ENCODE measurements at regions not wholly inside any gene's neighbourhood (a gene's known extent, or its start where the extent isn't known, plus 50 kb on each side); places are given as distances from the start of the nearest gene placed in this dataset.

- no peak for DNase-seq (ENCODE audit: low read depth)
Observed at GRCh38 chr14:71709987-71710386, 222.2 kb upstream of the RGS6 start.

GRCh38 chr14:71711125-71711524 is 221.1 kb upstream of the RGS6 start:
- DNase-seq (ENCODE audit: low read depth) = no peak

- peak; percentile 91 for DNase-seq (ENCODE audit: low read depth)
Observed at GRCh38 chr14:71711619-71712018, 220.6 kb upstream of the RGS6 start.

GRCh38 chr14:71712478-71712877 is 219.8 kb upstream of the RGS6 start:
- no peak for DNase-seq (ENCODE audit: low read depth)

GRCh38 chr14:71713016-71713415 is 219.2 kb upstream of the RGS6 start:
- DNase-seq (ENCODE audit: low read depth) = no peak

DNA sequence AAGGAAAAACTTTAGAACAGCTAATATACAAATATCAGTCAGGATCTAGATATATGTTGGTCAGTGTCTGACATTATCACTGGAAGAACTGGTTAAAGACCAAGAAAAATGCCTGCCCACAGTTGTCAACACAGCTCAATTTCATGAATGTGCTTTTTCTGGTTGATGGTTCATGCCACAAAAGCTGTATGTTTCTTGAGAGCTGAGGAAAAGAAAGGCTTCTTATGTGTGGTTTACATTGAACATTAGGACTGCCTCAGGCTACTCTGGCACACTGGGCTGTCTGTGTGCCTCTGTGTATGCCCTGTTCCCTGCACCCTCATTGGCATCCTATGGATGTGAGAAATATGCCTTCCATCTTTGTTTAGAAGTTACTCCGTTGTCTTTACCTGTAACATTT is 218.8 kb upstream of the RGS6 start:
- DNase-seq (ENCODE audit: low read depth) = no peak

DNA sequence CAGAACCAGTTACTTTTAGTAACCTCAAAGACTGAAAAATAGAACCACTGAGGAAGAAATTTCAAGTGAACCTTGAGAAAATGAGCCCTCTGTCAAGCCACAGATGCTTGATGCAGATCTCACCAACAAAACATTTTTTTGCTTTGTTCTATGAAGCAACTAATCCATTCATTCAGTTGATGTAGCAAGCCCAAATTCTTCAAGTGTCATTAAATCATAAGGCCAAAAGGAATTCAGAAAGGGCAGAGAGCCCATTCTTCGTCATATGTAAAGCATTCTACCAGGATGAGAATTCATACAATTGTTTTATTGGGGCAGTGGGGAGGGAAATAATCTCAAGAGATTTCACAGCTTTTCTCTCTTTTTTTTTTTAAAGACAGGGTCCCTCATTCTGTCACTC is 218.0 kb upstream of the RGS6 start:
- peak; percentile 19 for DNase-seq (ENCODE audit: low read depth)

GRCh38 chr14:71716041-71716772 is 216.0 kb upstream of the RGS6 start:
- no peak for DNase-seq (ENCODE audit: low read depth)

DNA sequence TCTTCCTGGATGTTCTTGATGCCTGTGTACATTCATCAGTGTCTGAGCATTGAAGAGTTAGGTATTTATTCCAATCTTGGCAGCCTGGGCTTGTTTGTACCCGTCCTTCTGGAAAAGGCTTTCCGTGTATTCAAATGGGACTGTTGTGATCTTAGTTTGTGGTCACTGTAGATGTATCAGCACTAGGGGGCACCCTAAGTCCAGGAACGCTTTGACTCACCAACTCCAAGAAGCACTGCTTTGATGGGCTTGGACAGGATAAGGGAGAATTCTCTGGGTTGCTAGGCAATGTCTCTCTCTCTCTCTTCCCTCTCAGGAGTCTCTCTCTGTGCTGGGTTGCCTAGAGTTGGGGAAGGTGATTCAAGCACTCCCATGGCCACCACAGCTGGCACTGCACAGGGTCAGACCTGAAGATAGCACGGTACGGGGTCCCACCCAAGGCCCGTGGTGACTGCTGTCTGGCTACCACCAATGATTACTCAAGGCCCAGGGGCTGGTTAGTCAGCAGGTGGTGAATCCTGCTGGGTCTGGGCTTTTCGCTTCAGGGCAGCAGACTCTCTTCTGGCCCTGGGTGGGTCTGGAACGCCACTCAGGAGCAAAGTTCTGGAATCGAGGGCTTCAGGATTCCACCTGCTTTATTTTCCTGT is 211.1 kb upstream of the RGS6 start:
- peak; percentile 67 for DNase-seq (ENCODE audit: low read depth)

DNA sequence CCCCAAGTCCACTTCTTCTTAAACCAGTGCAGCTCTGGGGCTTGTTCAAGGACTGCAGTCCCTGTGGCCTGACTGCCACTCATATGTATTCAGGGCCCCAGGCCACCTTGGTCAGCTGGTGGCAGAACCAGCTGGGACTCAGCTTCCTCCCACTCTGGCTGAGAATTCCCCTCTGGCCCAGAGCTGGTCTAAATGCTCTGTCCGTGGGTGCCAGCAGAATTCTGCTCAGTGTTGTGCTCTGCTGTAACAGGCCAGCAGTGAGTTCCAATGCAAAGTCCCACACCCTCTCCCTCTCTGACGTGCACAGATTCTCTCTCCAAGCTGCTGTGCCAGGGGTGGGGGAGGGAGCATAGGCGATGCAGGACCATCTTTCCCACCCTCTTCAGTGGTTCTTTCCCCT is 210.4 kb upstream of the RGS6 start:
- no peak for DNase-seq (ENCODE audit: low read depth)

GRCh38 chr14:71722885-71723284 is 209.3 kb upstream of the RGS6 start:
- DNase-seq (ENCODE audit: low read depth) = peak; percentile 12

GRCh38 chr14:71725922-71726579 is 206.2 kb upstream of the RGS6 start:
- DNase-seq (ENCODE audit: low read depth) = peak; percentile 70

DNA sequence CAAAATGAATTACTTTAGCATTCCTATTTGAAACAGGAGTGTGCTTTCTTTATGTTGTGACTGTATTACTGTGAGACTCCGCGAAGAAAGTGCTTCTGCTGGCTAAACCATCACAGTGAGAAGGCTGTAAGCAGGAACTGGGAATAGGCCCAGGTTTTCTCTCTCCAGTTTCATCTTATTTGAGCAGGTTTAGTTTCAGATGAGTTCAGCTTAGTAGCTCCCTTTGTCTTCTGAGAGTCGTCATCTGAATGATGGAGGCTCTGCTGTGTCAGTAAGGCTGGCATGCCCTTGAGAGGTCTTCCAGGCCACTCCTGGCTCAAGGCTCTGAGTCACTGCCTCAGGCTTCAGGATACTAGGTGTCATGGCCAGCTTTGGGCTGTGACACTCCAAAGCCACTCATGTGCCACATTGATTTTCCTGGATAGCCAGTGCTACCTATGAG is 205.6 kb upstream of the RGS6 start:
- DNase-seq (ENCODE audit: low read depth) = no peak

DNA sequence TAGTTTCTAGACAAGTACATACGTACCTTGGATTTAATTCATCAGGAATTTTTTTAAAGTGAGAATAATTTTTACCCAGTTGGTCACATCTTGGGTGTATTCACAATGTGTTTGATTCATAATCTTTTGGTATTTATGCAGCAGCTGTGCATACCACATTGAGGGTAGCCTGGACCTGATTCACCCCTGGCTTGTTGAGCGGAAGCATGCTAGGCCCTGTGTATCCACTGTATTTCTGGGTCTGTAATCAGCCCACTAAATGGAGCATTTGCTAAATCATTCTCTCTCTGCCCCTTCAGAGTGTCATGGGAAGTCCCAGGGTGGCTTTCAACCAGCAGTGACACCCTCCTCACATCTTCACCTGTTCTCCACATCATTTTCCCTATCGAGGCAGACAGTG is 203.8 kb upstream of the RGS6 start:
- no peak for DNase-seq (ENCODE audit: low read depth)

DNA sequence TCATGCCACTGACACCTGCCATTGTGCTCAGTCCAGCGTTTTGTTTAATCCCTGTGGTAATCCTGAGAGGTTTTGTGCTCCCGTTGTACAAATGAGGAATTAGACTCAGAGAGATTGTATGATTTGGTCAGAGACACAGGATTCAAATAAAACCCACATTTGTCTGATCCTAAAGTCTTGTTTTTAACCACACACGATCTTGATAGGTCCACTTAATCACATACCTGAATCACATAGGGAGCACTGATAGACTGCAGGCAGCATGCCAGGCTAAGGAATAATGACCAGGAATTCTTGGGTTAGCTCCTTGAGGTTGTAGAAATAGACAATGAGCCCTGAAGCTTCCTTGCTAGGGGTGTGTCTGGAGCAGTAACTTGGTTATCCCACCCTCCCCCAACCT is 202.6 kb upstream of the RGS6 start:
- no peak for DNase-seq (ENCODE audit: low read depth)

DNA sequence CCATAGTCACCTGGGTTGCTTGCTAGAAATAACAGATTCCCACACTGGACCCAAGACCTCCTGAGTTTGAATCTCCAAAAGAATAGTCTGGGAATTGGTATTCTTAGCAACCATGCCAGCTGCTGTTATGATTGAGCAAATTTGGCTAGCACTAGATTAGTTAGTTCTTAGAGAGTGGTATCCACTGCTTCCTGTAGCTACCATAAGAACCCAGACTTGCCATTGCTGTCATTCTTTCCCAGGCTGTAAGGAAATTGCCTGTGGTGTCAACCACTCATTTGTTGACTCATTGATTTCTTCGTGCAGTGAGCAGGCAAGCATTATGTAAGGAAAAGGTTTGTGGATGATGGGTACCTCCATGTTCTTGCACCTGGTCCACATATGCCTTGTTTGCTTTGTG is 201.8 kb upstream of the RGS6 start:
- DNase-seq (ENCODE audit: low read depth) = peak; percentile 13

- no peak for DNase-seq (ENCODE audit: low read depth)
Observed at GRCh38 chr14:71731096-71731495, 201.1 kb upstream of the RGS6 start.

- DNase-seq (ENCODE audit: low read depth) = no peak
Observed at GRCh38 chr14:71733210-71733883, 198.9 kb upstream of the RGS6 start.

GRCh38 chr14:71734076-71734475 is 198.2 kb upstream of the RGS6 start:
- no peak for DNase-seq (ENCODE audit: low read depth)

DNA sequence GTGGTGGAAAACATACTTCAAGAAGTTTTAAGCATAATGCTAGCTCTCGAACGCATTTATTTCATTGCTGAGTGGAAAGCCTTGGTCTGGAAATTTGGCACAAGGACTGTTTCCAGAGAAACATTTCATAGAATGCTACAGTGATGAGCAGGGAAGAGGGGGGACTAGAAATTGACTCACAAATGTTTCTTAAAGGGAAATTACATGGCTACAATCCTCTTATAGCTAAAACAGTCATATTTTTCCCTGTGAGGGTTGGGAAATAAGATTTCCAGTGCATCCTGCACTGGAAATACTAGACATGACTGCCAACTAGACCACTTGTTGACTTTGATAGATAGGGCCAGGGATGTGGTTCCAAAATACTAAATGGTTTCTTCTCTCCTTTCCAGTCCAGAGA is 197.3 kb upstream of the RGS6 start:
- DNase-seq (ENCODE audit: low read depth) = no peak

- no peak for DNase-seq (ENCODE audit: low read depth)
Observed at GRCh38 chr14:71737760-71738159, 194.5 kb upstream of the RGS6 start.

GRCh38 chr14:71739273-71739990 is 192.8 kb upstream of the RGS6 start:
- DNase-seq (ENCODE audit: low read depth) = peak; percentile 82
